Neural cell (in vitro differentiated cells): ENCODE measurements at regions not wholly inside any gene's neighbourhood (a gene's known extent, or its start where the extent isn't known, plus 50 kb on each side); places are given as distances from the start of the nearest gene placed in this dataset.

ENCODE experiments used
- CTCF ChIP-seq: fragments of 450-650 bp; IDR thresholded peaks from 2 replicates; pipeline ENCODE4 v1.5.1; 2014; ENCODE audit warnings: antibody characterized with exemption, mild to moderate bottlenecking, moderate library complexity; ENCODE audit not compliant: poor library complexity, severe bottlenecking
- REST ChIP-seq: IDR thresholded peaks from 2 replicates; pipeline ENCODE4 v1.6.1; 2012; ENCODE audit warnings: borderline replicate concordance

GRCh38 chr4:35700663-35701062 is 543.7 kb downstream of the ARAP2 start:
- TF ChIP-seq CTCF: no peak
- no peak for TF ChIP-seq REST
